HepG2 (cell line): ENCODE measurements at regions not wholly inside any gene's neighbourhood (a gene's known extent, or its start where the extent isn't known, plus 50 kb on each side); places are given as distances from the start of the nearest gene placed in this dataset.

ENCODE experiments used
- ATAC-seq: fragments of 200-7000 bp; cut with Tn5 transposase; 3 replicates; pipeline ENCODE4 v1.9.1; 2020; ENCODE audit warnings: mild to moderate bottlenecking, moderate library complexity
- BruUV-seq: library from RNA; stranded (reverse); fragments of 400-500 nt; replicated peaks from 2 replicates; lab custom pipeline; 2021; lab: Mats Ljungman, UMichigan
- CTCF ChIA-PET: fragments of 300-600 bp; formaldehyde crosslinking; extraction: SDS; loops from one replicate; lab custom pipeline; 2021; ENCODE audit warnings: low total read pairs, inconsistent platforms, low intra/inter-chr PET ratio; lab: Yijun Ruan, JAX
- POLR2A ChIA-PET: fragments of 350-600 bp; sonication (Branson Sonifier 250); formaldehyde crosslinking; loops from one replicate; lab custom pipeline; 2020; ENCODE audit warnings: antibody characterized with exemption, inconsistent platforms; lab: Yijun Ruan, JAX
- DNase-seq: peaks from one replicate; pipeline ENCODE4 v3.0.0-alpha.2; 2015; ENCODE audit warnings: low spot score
- FAIRE-seq: peaks from 3 replicates; lab custom pipeline; 2011; peaks lifted over from hg19 to GRCh38; lab: Jason Lieb, UNC
- H2AFZ ChIP-seq: one replicate; pipeline ENCODE4 v1.6.1; 2011; ENCODE audit warnings: low read length, inconsistent platforms
- H3K27ac ChIP-seq: fragments of 300-600 bp; 3 replicates; pipeline ENCODE4 v1.8.0; 2011; ENCODE audit warnings: mixed run types, mild to moderate bottlenecking, mixed read lengths, low read length, inconsistent platforms; ENCODE audit not compliant: insufficient read depth; ENCODE audit errors: extremely low read length
- H3K27me3 ChIP-seq, 2 experiments: fragments of 200-600 bp in 1 of 2; 2 replicates in 1 of 2; 3 replicates in 1 of 2; pipeline versions ENCODE4 v1.6.0 to v1.8.0; 2011; ENCODE audit warnings: low read length in 2 of 2, mild to moderate bottlenecking in 2 of 2, moderate library complexity in 2 of 2, inconsistent platforms in 1 of 2; ENCODE audit not compliant: insufficient read depth in 2 of 2, control insufficient read depth in 1 of 2
- H3K36me3 ChIP-seq, 2 experiments: fragments of 200-600 bp in 1 of 2; replicated peaks in 1 of 2; 2 replicates in 1 of 2; 3 replicates in 1 of 2; pipeline versions ENCODE4 v1.5.1 to v1.8.0; 2011; ENCODE audit warnings: low read length in 2 of 2, inconsistent platforms in 1 of 2; ENCODE audit not compliant: insufficient read depth in 2 of 2, control insufficient read depth in 1 of 2
- H3K4me1 ChIP-seq: 2 replicates; pipeline ENCODE4 v1.5.1; 2012; ENCODE audit warnings: low read length, inconsistent platforms; ENCODE audit not compliant: insufficient read depth
- H3K4me2 ChIP-seq: 2 replicates; pipeline ENCODE4 v1.6.0; 2011; ENCODE audit warnings: low read depth, low read length, inconsistent platforms
- H3K4me3 ChIP-seq, 3 experiments: fragments of 200-600 bp in 1 of 3; sonication (generic), shearing (Covaris generic) in 1 of 3; replicated peaks in 1 of 3; 2 replicates each; pipeline ENCODE4 v1.5.1; 2011 to 2016; ENCODE audit warnings: low read length in 3 of 3, inconsistent platforms in 2 of 3, low read depth in 2 of 3, mild to moderate bottlenecking in 2 of 3, control low read depth in 1 of 3, mixed read lengths in 1 of 3; ENCODE audit not compliant: insufficient read depth in 1 of 3
- H3K79me2 ChIP-seq: one replicate; pipeline ENCODE4 v1.6.1; 2011; ENCODE audit warnings: low read length, inconsistent platforms; ENCODE audit not compliant: insufficient read depth
- H3K9ac ChIP-seq: 2 replicates; pipeline ENCODE4 v1.6.0; 2011; ENCODE audit warnings: mild to moderate bottlenecking, low read depth, low read length, inconsistent platforms; ENCODE audit not compliant: insufficient read depth
- H3K9me3 ChIP-seq: 2 replicates; pipeline ENCODE4 v1.5.1; 2012; ENCODE audit warnings: mild to moderate bottlenecking, low read length
- H4K20me1 ChIP-seq: 2 replicates; pipeline ENCODE4 v1.6.0; 2011; ENCODE audit warnings: inconsistent platforms, mild to moderate bottlenecking, low read length, moderate library complexity; ENCODE audit not compliant: insufficient read depth
- BATF2 ChIP-seq: sonication (generic); formaldehyde crosslinking; IDR thresholded peaks from 2 replicates; pipeline ENCODE4 v1.8.0; 2022; ENCODE audit warnings: mild to moderate bottlenecking, missing genetic modification reagents, moderate library complexity
- CENPT ChIP-seq: sonication (generic); formaldehyde crosslinking; IDR thresholded peaks from 2 replicates; pipeline ENCODE4 v1.8.0; 2022; ENCODE audit warnings: low read depth, mild to moderate bottlenecking, moderate library complexity, missing genetic modification reagents
- ELF4 ChIP-seq: sonication (generic); formaldehyde crosslinking; IDR thresholded peaks from 2 replicates; pipeline ENCODE4 v1.5.0; 2020; ENCODE audit warnings: missing genetic modification reagents, mild to moderate bottlenecking, moderate library complexity, borderline replicate concordance
- FOXA3 ChIP-seq: IDR thresholded peaks from 2 replicates; pipeline ENCODE4 v1.6.1; 2016; ENCODE audit warnings: missing genetic modification reagents, missing compliant biosample characterization
- HBP1 ChIP-seq: IDR thresholded peaks from 2 replicates; pipeline ENCODE4 v1.6.1; 2016; ENCODE audit warnings: low read depth, control low read depth
- KLF11 ChIP-seq: IDR thresholded peaks from 2 replicates; pipeline ENCODE4 v1.6.1; 2016; ENCODE audit warnings: missing compliant biosample characterization
- MAFF ChIP-seq: IDR thresholded peaks from 2 replicates; pipeline ENCODE4 v1.6.1; 2011; ENCODE audit warnings: low read depth, low read length, improper control_type of control experiment
- MAFK ChIP-seq, 2 experiments: IDR thresholded peaks in 1 of 2; conservative IDR thresholded peaks in 1 of 2; 2 replicates each; pipeline ENCODE4 v1.6.1; 2011; ENCODE audit warnings: improper control_type of control experiment in 2 of 2, low read length in 2 of 2
- PCBP2 ChIP-seq: fragments of 200-400 bp; formaldehyde crosslinking; optimal IDR thresholded peaks from 2 replicates; pipeline ENCODE3; 2018; ENCODE audit warnings: low read length, low read depth; ENCODE audit not compliant: poor library complexity, severe bottlenecking
- RAD51 ChIP-seq: fragments of 450-650 bp; IDR thresholded peaks from 2 replicates; pipeline ENCODE4 v1.6.1; 2016; ENCODE audit warnings: borderline replicate concordance
- SAP130 ChIP-seq: IDR thresholded peaks from 2 replicates; pipeline ENCODE4 v1.6.1; 2016; ENCODE audit warnings: low read depth
- TBX2 ChIP-seq: sonication (generic); formaldehyde crosslinking; IDR thresholded peaks from 2 replicates; pipeline ENCODE4 v1.5.0; 2020; ENCODE audit warnings: missing genetic modification reagents, mild to moderate bottlenecking, borderline replicate concordance
- ZBTB1 ChIP-seq: sonication (generic); formaldehyde crosslinking; IDR thresholded peaks from 2 replicates; pipeline ENCODE4 v1.4.0; 2020; ENCODE audit warnings: missing genetic modification reagents, borderline replicate concordance
- ZBTB42 ChIP-seq: sonication (generic); formaldehyde crosslinking; IDR thresholded peaks from 2 replicates; pipeline ENCODE4 v1.5.0; 2020; ENCODE audit warnings: mild to moderate bottlenecking, missing genetic modification reagents
- ZBTB46 ChIP-seq: sonication (generic); formaldehyde crosslinking; IDR thresholded peaks from 2 replicates; pipeline ENCODE4 v1.4.0; 2020; ENCODE audit warnings: mild to moderate bottlenecking, missing genetic modification reagents, borderline replicate concordance
- ZNF136 ChIP-seq: sonication (generic); formaldehyde crosslinking; IDR thresholded peaks from 2 replicates; pipeline ENCODE4 v1.8.1; 2022; ENCODE audit warnings: low read depth, mild to moderate bottlenecking, moderate library complexity, missing genetic modification reagents
- ZNF232 ChIP-seq: sonication (generic); formaldehyde crosslinking; IDR thresholded peaks from 2 replicates; pipeline ENCODE4 v1.4.0; 2020; ENCODE audit warnings: missing genetic modification reagents, borderline replicate concordance
- ZNF75D ChIP-seq: sonication (generic); formaldehyde crosslinking; IDR thresholded peaks from 2 replicates; pipeline ENCODE4 v1.8.1; 2023; ENCODE audit warnings: missing genetic modification reagents, mild to moderate bottlenecking, borderline replicate concordance
- WGBS: methylation state at CpG from one replicate; pipeline ENCODE4 v1.1.6; 2017; ENCODE audit warnings: low lambda C conversion rate; 5-methylcytosine and 5-hydroxymethylcytosine counted together
- in situ Hi-C: cut with HindIII; loops from 2 replicates; pipeline ENCODE4 v1.10.0; 2017; ENCODE audit warnings: low pct_unique_long_range_greater_than_20kb; ENCODE audit not compliant: extremely low pct_ligation_motif_present
- intact Hi-C: fragments of 100-400 bp; cut with micrococcal nuclease; formaldehyde crosslinking; loops from one replicate; pipeline ENCODE4 v1.10.0; 2022; ENCODE audit not compliant: unreplicated experiment

- Histone ChIP-seq H3K4me1 (no peaks in the 10 kb centered on the region), H3K9me3 (no peaks in the 10 kb centered on the region), H3K36me3 (no peaks in the 10 kb centered on the region), H3K9ac (no peak overlapping the region), H2AFZ (no peak overlapping the region), H3K27ac (no peak overlapping the region), H3K79me2 (no peaks in the 10 kb centered on the region), H4K20me1 (no peaks in the 10 kb centered on the region), H3K27me3 (no peaks in the 10 kb centered on the region), H3K4me2 (no peak overlapping the region), H3K4me3 (no peak overlapping the region)
- POLR2A ChIA-PET = no interaction called here
- no peak for TF ChIP-seq CENPT
- TF ChIP-seq FOXA3 (CRISPR knock-in tag) = no peak
- no peak for TF ChIP-seq ZNF232 (CRISPR knock-in tag)
- no peak for TF ChIP-seq ZBTB46
- no TSS peak for BruUV-seq
- no peak for ATAC-seq
- in situ Hi-C loops = no loop called here
- 24% methylated on average over 3 of the region's 3 CpGs for WGBS
- intact Hi-C loops = no loop called here
- DNase-seq = no peak
- CTCF ChIA-PET = no interaction called here
- no peak for FAIRE-seq
Measured at GRCh38 chr4:37101182-37101581, 143.4 kb upstream of the NWD2 start.

DNA sequence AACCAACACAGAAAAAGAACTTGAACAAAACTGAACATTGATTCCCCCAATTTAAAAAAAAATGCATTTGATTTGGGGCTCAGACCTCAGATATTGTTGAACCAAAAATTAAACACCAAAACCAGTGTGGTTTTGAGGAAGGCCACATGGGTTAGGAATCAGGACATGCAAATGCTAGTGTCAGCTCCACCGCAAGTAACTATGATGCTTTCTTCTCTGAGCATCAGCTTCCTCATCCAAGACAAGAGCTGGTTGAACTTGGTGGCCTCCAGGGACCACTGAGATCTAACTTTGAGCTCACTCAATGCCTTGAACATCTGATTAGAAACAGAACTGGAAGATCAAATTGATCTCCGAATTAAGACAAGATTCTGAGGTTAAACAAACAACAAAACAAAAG lies 142.9 kb upstream of the NWD2 start:
- no TSS peak for BruUV-seq
- TF ChIP-seq TBX2 (CRISPR knock-in tag) (no peak), ZBTB42 (no peak), MAFK (conservative IDR thresholded peaks at IDR 0.05 in 1 of 2, IDR thresholded peaks at IDR 0.05 in 1 of 2; ENCODE audit: low read length in 2 of 2) (no peak), BATF2 (CRISPR knock-in tag) (no peak), ELF4 (CRISPR knock-in tag) (no peak), RAD51 (no peak), HBP1 (CRISPR knock-in tag) (no peak), ZNF136 (CRISPR knock-in tag) (no peak), MAFF (no peak), ZBTB1 (CRISPR knock-in tag) (no peak), KLF11 (no peak), SAP130 (CRISPR knock-in tag) (no peak), PCBP2 (no peak), ZNF75D (CRISPR knock-in tag) (no peak)

More for the DNA sequence above, 142.9 kb upstream of the NWD2 start:
- H3K9ac ChIP-seq = no peak overlapping the region
- no peaks in the 10 kb centered on the region for H3K36me3 ChIP-seq
- no peaks in the 10 kb centered on the region for H3K9me3 ChIP-seq
- no peak for ATAC-seq
- no peak overlapping the region for H2AFZ ChIP-seq
- H3K4me2 ChIP-seq = no peak overlapping the region
- ChIA-PET CTCF (no interaction called here), POLR2A (no interaction called here)
- no peaks in the 10 kb centered on the region for H3K79me2 ChIP-seq
- intact Hi-C loops = no loop called here
- H3K4me1 ChIP-seq = no peaks in the 10 kb centered on the region
- no peak for DNase-seq
- no peak for FAIRE-seq
- in situ Hi-C loops = no loop called here
- WGBS = 2% methylated on average over 2 of the region's 2 CpGs
- no peak overlapping the region for H3K27ac ChIP-seq
- no peaks in the 10 kb centered on the region for H3K27me3 ChIP-seq
- H3K4me3 ChIP-seq = no peak overlapping the region
- no peaks in the 10 kb centered on the region for H4K20me1 ChIP-seq
